NB4 (cell line): ENCODE measurements at regions not wholly inside any gene's neighbourhood (a gene's known extent, or its start where the extent isn't known, plus 50 kb on each side); places are given as distances from the start of the nearest gene placed in this dataset.

Source experiments
- CTCF ChIP-seq: IDR thresholded peaks from one replicate; pipeline ENCODE4 v1.5.1; 2012; ENCODE audit warnings: low read depth, low read length
- MAX ChIP-seq: IDR thresholded peaks from 2 replicates; pipeline ENCODE4 v1.6.1; 2011; ENCODE audit warnings: low read depth, low read length
- POLR2A ChIP-seq: IDR thresholded peaks from 2 replicates; pipeline ENCODE4 v1.6.1; 2011; ENCODE audit warnings: mild to moderate bottlenecking; ENCODE audit not compliant: insufficient read length; ENCODE audit errors: extremely low read depth

DNA sequence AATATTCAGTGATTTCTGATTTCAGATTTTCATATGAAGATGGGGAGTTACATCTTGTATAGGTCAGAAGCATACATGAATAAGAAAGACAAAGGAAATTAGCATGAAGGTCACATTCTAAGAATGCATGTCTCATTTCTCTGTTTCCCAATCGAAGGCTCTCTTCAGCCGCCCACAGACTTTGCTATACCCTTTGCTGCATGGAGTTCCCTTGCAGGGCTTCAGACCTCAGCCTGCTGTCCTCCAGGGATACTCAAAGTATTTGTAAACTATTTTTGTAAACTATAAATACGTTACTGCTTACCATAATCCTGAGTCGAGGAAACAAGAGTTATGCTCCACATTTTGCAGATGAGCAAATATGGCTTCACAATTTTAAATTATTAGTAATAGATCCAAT is 738.4 kb downstream of the PCDH18 start:
- no peak for TF ChIP-seq CTCF
- TF ChIP-seq POLR2A = no peak
- no peak for TF ChIP-seq MAX
